Endothelial cell (in vitro differentiated cells): ENCODE measurements at regions not wholly inside any gene's neighbourhood (a gene's known extent, or its start where the extent isn't known, plus 50 kb on each side); places are given as distances from the start of the nearest gene placed in this dataset.
"Not testable (repeated sequence)": the region's sequence is repeated elsewhere in the genome, so short reads cannot be mapped to it uniquely, and the experiment has no call there.

Experiments used
- DNase-seq: peaks from one replicate; pipeline ENCODE4 v3.0.0; 2021; ENCODE audit warnings: low spot score
- H3K27ac Mint-ChIP-seq: one replicate; pipeline ENCODE4 v1.8.0; 2021; ENCODE audit warnings: mixed read lengths, inconsistent platforms; ENCODE audit not compliant: unreplicated experiment
- H3K27me3 Mint-ChIP-seq: one replicate; pipeline ENCODE4 v1.8.0; 2021; ENCODE audit warnings: mild to moderate bottlenecking, moderate library complexity, mixed read lengths, inconsistent platforms; ENCODE audit not compliant: unreplicated experiment
- H3K36me3 Mint-ChIP-seq: one replicate; pipeline ENCODE4 v1.8.0; 2021; ENCODE audit warnings: mild to moderate bottlenecking, low read depth, mixed read lengths, inconsistent platforms; ENCODE audit not compliant: unreplicated experiment
- H3K4me1 Mint-ChIP-seq: one replicate; pipeline ENCODE4 v1.8.0; 2021; ENCODE audit warnings: mild to moderate bottlenecking, mixed read lengths, inconsistent platforms; ENCODE audit not compliant: unreplicated experiment
- H3K4me3 Mint-ChIP-seq: one replicate; pipeline ENCODE4 v1.8.0; 2021; ENCODE audit warnings: mild to moderate bottlenecking, mixed read lengths, inconsistent platforms; ENCODE audit not compliant: unreplicated experiment
- H3K9me3 Mint-ChIP-seq: one replicate; pipeline ENCODE4 v1.8.0; 2021; ENCODE audit warnings: mixed read lengths, inconsistent platforms; ENCODE audit not compliant: unreplicated experiment
- CTCF ChIP-seq: fragments of 200-600 bp; sonication (generic); IDR thresholded peaks from one replicate; pipeline ENCODE4 v1.5.0; 2021; ENCODE audit warnings: antibody characterized with exemption; ENCODE audit not compliant: unreplicated experiment

- Mint-ChIP-seq H3K27me3 (no peaks in the 10 kb centered on the region), H3K36me3 (peaks cover 8% of the 10 kb centered on the region), H3K4me3 (no peak overlapping the region), H3K27ac (no peak overlapping the region), H3K9me3 (peaks cover 17% of the 10 kb centered on the region), H3K4me1 (no peaks in the 10 kb centered on the region)
- no peak for DNase-seq
- no peak for TF ChIP-seq CTCF
Observed at GRCh38 chr2:8508766-8509165, 173.1 kb upstream of the ID2 start.

GRCh38 chr2:8509621-8510020 lies 172.2 kb upstream of the ID2 start:
- no peak overlapping the region for H3K27ac Mint-ChIP-seq
- H3K36me3 Mint-ChIP-seq, result peaks cover 8% of the 10 kb centered on the region
- H3K27me3 Mint-ChIP-seq, result no peaks in the 10 kb centered on the region
- H3K4me1 Mint-ChIP-seq, result no peaks in the 10 kb centered on the region
- no peak for TF ChIP-seq CTCF
- no peak overlapping the region for H3K4me3 Mint-ChIP-seq
- H3K9me3 Mint-ChIP-seq, result peaks cover 17% of the 10 kb centered on the region
- no peak for DNase-seq

GRCh38 chr2:8510055-8510454 lies 171.8 kb upstream of the ID2 start:
- DNase-seq, H3K27me3 Mint-ChIP-seq, H3K27ac Mint-ChIP-seq, H3K4me3 Mint-ChIP-seq, H3K36me3 Mint-ChIP-seq, H3K4me1 Mint-ChIP-seq: not testable (repeated sequence)
- peaks cover 17% of the 10 kb centered on the region for H3K9me3 Mint-ChIP-seq

- H3K9me3 Mint-ChIP-seq, result peaks cover 17% of the 10 kb centered on the region
- no peak for DNase-seq
- H3K27me3 Mint-ChIP-seq, result no peaks in the 10 kb centered on the region
Observed at GRCh38 chr2:8510519-8510918, 171.3 kb upstream of the ID2 start.

GRCh38 chr2:8511868-8512612 lies 169.8 kb upstream of the ID2 start:
- Mint-ChIP-seq H3K27me3 (no peaks in the 10 kb centered on the region), H3K27ac (no peak overlapping the region), H3K36me3 (peaks cover 8% of the 10 kb centered on the region), H3K4me1 (no peaks in the 10 kb centered on the region), H3K9me3 (peaks cover 17% of the 10 kb centered on the region), H3K4me3 (no peak overlapping the region)
- DNase-seq, result no peak
- TF ChIP-seq CTCF, result no peak

More at GRCh38 chr2:8510519-8510918, 171.3 kb upstream of the ID2 start:
- Mint-ChIP-seq H3K36me3 (peaks cover 8% of the 10 kb centered on the region), H3K4me1 (no peaks in the 10 kb centered on the region), H3K4me3 (no peak overlapping the region), H3K27ac (no peak overlapping the region)
- TF ChIP-seq CTCF, result no peak
